OCI-LY1 (cell line): ENCODE measurements at regions not wholly inside any gene's neighbourhood (a gene's known extent, or its start where the extent isn't known, plus 50 kb on each side); places are given as distances from the start of the nearest gene placed in this dataset.

Source experiments
- H2AFZ ChIP-seq: fragments of 200-600 bp; sonication (generic), shearing (Covaris generic); 2 replicates; pipeline ENCODE4 v1.6.0; 2014; ENCODE audit warnings: antibody characterized with exemption, mild to moderate bottlenecking, low read length
- H3F3A ChIP-seq: fragments of 200-600 bp; sonication (generic), shearing (Covaris generic); 2 replicates; pipeline ENCODE4 v1.6.0; 2014; ENCODE audit warnings: mild to moderate bottlenecking, antibody characterized with exemption, low read length, moderate library complexity; ENCODE audit not compliant: insufficient read depth
- H3K27ac ChIP-seq: fragments of 200-600 bp; sonication (generic); 2 replicates; pipeline ENCODE4 v1.5.1; 2014; ENCODE audit warnings: low read length, mixed run types, mild to moderate bottlenecking, low read depth; ENCODE audit not compliant: poor library complexity, severe bottlenecking
- H3K27me3 ChIP-seq: fragments of 200-600 bp; sonication (generic); 2 replicates; pipeline ENCODE4 v1.6.0; 2014; ENCODE audit warnings: antibody characterized with exemption, mild to moderate bottlenecking, low read length, moderate library complexity; ENCODE audit not compliant: insufficient read depth
- H3K36me3 ChIP-seq: fragments of 200-600 bp; sonication (generic); 2 replicates; pipeline ENCODE4 v1.6.1; 2014; ENCODE audit warnings: mild to moderate bottlenecking, antibody characterized with exemption, low read length, moderate library complexity, mixed read lengths; ENCODE audit not compliant: insufficient read depth
- H3K4me1 ChIP-seq: fragments of 200-600 bp; sonication (generic); 2 replicates; pipeline ENCODE4 v1.5.1; 2014; ENCODE audit warnings: mild to moderate bottlenecking, low read length, moderate library complexity; ENCODE audit not compliant: insufficient read depth, severe bottlenecking
- H3K4me2 ChIP-seq: fragments of 200-600 bp; sonication (generic), shearing (Covaris generic); 2 replicates; pipeline ENCODE4 v1.6.1; 2014; ENCODE audit warnings: low read length
- H3K4me3 ChIP-seq: fragments of 200-600 bp; sonication (generic); 2 replicates; pipeline ENCODE4 v1.5.1; 2014; ENCODE audit warnings: low read length, low read depth, mild to moderate bottlenecking, mixed read lengths; ENCODE audit not compliant: poor library complexity, severe bottlenecking
- H3K79me2 ChIP-seq: fragments of 200-600 bp; shearing (Covaris generic); 2 replicates; pipeline ENCODE4 v1.6.1; 2016; ENCODE audit warnings: mixed run types, low read length, mixed read lengths; ENCODE audit not compliant: insufficient read depth
- H3K9ac ChIP-seq: fragments of 200-600 bp; sonication (generic), shearing (Covaris generic); 2 replicates; pipeline ENCODE4 v1.6.1; 2014; ENCODE audit warnings: mild to moderate bottlenecking, low read length, mixed read lengths
- H3K9me2 ChIP-seq: fragments of 200-600 bp; sonication (generic), shearing (Covaris generic); 2 replicates; pipeline ENCODE4 v1.6.1; 2014; ENCODE audit warnings: low read depth, mild to moderate bottlenecking, low read length, mixed read lengths
- H3K9me3 ChIP-seq: fragments of 200-600 bp; shearing (Covaris generic); 2 replicates; pipeline ENCODE4 v1.6.1; 2014; ENCODE audit warnings: low read length, mixed read lengths
- H4K20me1 ChIP-seq: fragments of 200-600 bp; sonication (generic), shearing (Covaris generic); 2 replicates; pipeline ENCODE4 v1.6.0; 2016; ENCODE audit warnings: mild to moderate bottlenecking, low read length; ENCODE audit not compliant: insufficient read depth
- EZH2 ChIP-seq: fragments of 200-600 bp; sonication (generic), shearing (Covaris generic); IDR thresholded peaks from 2 replicates; pipeline ENCODE4 v1.8.0; 2017; ENCODE audit warnings: borderline replicate concordance, mixed run types, mild to moderate bottlenecking, antibody characterized with exemption, low read length, moderate library complexity, mixed read lengths
- TF ChIP-seq, protein P1 (sequence below): fragments of 200-600 bp; sonication (generic), shearing (Covaris generic); IDR thresholded peaks from 2 replicates; pipeline ENCODE4 v1.5.1; 2017; ENCODE audit warnings: mild to moderate bottlenecking, antibody characterized with exemption, low read length, moderate library complexity, mixed read lengths

DNA sequence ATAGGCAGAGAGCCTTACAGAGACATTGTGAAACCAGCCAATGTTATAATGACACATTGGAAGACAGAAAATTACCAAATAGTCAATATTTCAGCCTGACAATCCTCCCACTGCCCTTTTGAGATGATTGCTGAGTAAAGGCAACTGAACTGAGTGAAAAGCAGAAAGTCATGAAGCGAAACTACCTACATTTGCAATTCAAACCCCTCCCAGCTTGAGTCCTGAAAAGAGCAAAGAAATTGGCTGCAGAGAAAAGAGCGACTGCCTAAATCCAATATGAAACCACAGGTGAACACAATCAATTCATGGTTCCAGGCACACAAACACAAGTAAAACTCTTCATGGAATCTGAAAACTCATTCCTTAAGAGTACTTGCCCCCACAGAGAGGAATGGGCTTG, 143.4 kb upstream of the CHRM3 start:
- Histone ChIP-seq H2AFZ (no peak overlapping the region), H3K4me3 (no peak overlapping the region), H3K4me1 (no peaks in the 10 kb centered on the region), H3K27ac (no peak overlapping the region), H3K4me2 (no peak overlapping the region), H3K9me2 (no peaks in the 10 kb centered on the region), H3K9me3 (no peaks in the 10 kb centered on the region), H3K36me3 (no peaks in the 10 kb centered on the region), H4K20me1 (no peaks in the 10 kb centered on the region), H3K27me3 (no peaks in the 10 kb centered on the region), H3F3A (no peaks in the 10 kb centered on the region), H3K79me2 (no peaks in the 10 kb centered on the region), H3K9ac (no peak overlapping the region)
- TF ChIP-seq, protein P1, sequence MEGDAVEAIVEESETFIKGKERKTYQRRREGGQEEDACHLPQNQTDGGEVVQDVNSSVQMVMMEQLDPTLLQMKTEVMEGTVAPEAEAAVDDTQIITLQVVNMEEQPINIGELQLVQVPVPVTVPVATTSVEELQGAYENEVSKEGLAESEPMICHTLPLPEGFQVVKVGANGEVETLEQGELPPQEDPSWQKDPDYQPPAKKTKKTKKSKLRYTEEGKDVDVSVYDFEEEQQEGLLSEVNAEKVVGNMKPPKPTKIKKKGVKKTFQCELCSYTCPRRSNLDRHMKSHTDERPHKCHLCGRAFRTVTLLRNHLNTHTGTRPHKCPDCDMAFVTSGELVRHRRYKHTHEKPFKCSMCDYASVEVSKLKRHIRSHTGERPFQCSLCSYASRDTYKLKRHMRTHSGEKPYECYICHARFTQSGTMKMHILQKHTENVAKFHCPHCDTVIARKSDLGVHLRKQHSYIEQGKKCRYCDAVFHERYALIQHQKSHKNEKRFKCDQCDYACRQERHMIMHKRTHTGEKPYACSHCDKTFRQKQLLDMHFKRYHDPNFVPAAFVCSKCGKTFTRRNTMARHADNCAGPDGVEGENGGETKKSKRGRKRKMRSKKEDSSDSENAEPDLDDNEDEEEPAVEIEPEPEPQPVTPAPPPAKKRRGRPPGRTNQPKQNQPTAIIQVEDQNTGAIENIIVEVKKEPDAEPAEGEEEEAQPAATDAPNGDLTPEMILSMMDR = no peak
- TF ChIP-seq EZH2 = no peak

DNA sequence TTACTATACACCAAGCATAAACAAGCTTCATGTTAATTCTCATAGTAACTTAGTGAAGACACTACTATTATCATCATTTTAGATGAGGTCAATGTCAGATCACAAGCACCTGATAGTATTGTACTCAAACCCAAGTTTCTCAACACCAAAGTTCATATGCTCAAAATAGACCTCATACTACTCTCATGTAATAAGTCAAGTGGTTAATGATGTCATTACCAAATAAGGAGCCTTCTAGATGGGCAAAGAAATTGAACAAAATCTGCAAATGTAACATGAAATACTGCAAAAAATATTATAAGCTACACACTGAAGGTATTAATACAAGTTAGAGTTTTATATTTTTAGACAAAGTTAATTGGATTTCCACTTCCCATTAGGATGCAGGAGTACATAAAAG, 144.0 kb upstream of the CHRM3 start:
- TF ChIP-seq EZH2 = no peak
- TF ChIP-seq, protein P1 = no peak
- Histone ChIP-seq H3K27ac (no peak overlapping the region), H3K4me1 (no peaks in the 10 kb centered on the region), H3K9ac (no peak overlapping the region), H3K4me3 (no peak overlapping the region), H3K9me2 (no peaks in the 10 kb centered on the region), H4K20me1 (no peaks in the 10 kb centered on the region), H3K36me3 (no peaks in the 10 kb centered on the region), H3K79me2 (no peaks in the 10 kb centered on the region), H3K4me2 (no peak overlapping the region), H3K27me3 (no peaks in the 10 kb centered on the region), H3K9me3 (no peaks in the 10 kb centered on the region), H2AFZ (no peak overlapping the region), H3F3A (no peaks in the 10 kb centered on the region)

DNA sequence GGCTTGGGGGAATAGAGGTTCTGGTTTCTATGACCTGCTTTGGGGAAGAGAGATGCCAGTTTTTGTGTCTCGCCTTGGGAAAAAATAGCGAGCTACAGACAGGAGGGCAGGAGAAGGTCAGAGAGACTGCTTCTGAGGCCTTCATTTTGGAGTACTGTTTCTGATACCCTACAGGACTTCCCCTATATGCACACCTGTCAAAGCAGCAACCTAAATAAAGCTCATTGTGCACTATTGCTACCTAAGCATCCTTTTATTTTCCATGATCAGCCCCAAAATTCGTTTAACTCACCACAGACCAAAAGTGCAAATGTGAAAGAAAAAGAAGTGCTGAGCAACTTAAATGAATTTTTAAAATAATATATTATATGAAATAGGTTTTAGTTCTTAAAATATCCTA, 145.6 kb upstream of the CHRM3 start:
- H3K4me2 ChIP-seq = no peak overlapping the region
- no peaks in the 10 kb centered on the region for H3K36me3 ChIP-seq
- H3K79me2 ChIP-seq = no peaks in the 10 kb centered on the region
- no peaks in the 10 kb centered on the region for H3K4me1 ChIP-seq
- TF ChIP-seq, protein P1 = no peak
- no peak for TF ChIP-seq EZH2
- H4K20me1 ChIP-seq = no peaks in the 10 kb centered on the region
- H3K9ac ChIP-seq = no peak overlapping the region
- no peaks in the 10 kb centered on the region for H3K9me2 ChIP-seq
- H3K4me3 ChIP-seq = no peak overlapping the region
- no peak overlapping the region for H3K27ac ChIP-seq
- H3F3A ChIP-seq = no peaks in the 10 kb centered on the region
- H3K9me3 ChIP-seq = no peaks in the 10 kb centered on the region
- H2AFZ ChIP-seq = no peak overlapping the region
- H3K27me3 ChIP-seq = no peaks in the 10 kb centered on the region
